ENCODE measurements at regions not wholly inside any gene's neighbourhood (a gene's known extent, or its start where the extent isn't known, plus 50 kb on each side); places are given as distances from the start of the nearest gene placed in this dataset.
"Not testable (repeated sequence)": the region's sequence is repeated elsewhere in the genome, so short reads cannot be mapped to it uniquely, and the experiment has no call there.

GRCh38 chrX:25737540-25737939 lies 400.6 kb upstream of the MAGEB18 start:
- TF ChIP-seq TARDBP (IDR thresholded peaks at IDR 0.05) (no peak), SUZ12 (IDR thresholded peaks at IDR 0.05) (no peak), CTBP1 (IDR thresholded peaks at IDR 0.05; ENCODE audit: borderline replicate concordance) (no peak), ELF4 (IDR thresholded peaks at IDR 0.05) (no peak), HDGF (IDR thresholded peaks at IDR 0.05; ENCODE audit: borderline replicate concordance) (no peak), FOXK2 (IDR thresholded peaks at IDR 0.05) (no peak), FOXM1 (IDR thresholded peaks at IDR 0.05; ENCODE audit: borderline replicate concordance) (no peak), ZNF384 (IDR thresholded peaks at IDR 0.05) (no peak), NFRKB (IDR thresholded peaks at IDR 0.05) (no peak), FOXA1 (IDR thresholded peaks at IDR 0.05) (no peak), L3MBTL2 (conservative IDR thresholded peaks at IDR 0.05) (no peak), SP1 (IDR thresholded peaks at IDR 0.05) (no peak), PKNOX1 (IDR thresholded peaks at IDR 0.05) (no peak), BHLHE40 (IDR thresholded peaks at IDR 0.05; ENCODE audit: borderline replicate concordance) (no peak), ARNT (IDR thresholded peaks at IDR 0.05) (no peak), LEF1 (IDR thresholded peaks at IDR 0.05; ENCODE audit: borderline replicate concordance) (no peak)
- ChIA-PET CTCF (no interaction called here), POLR2A (no interaction called here)
- DNase-seq (ENCODE audit: extremely low spot score), result no peak

GRCh38 chrX:25742334-25742733 lies 395.8 kb upstream of the MAGEB18 start:
- CTCF ChIA-PET, result no interaction called here
- POLR2A ChIA-PET, result no interaction called here
- no peak for TF ChIP-seq ELF4 (IDR thresholded peaks at IDR 0.05)
- no peak for TF ChIP-seq L3MBTL2 (conservative IDR thresholded peaks at IDR 0.05)
- TF ChIP-seq FOXM1 (IDR thresholded peaks at IDR 0.05; ENCODE audit: borderline replicate concordance), result no peak
- TF ChIP-seq LEF1 (IDR thresholded peaks at IDR 0.05; ENCODE audit: borderline replicate concordance), result no peak
- TF ChIP-seq CTBP1 (IDR thresholded peaks at IDR 0.05; ENCODE audit: borderline replicate concordance), result no peak
- no peak for TF ChIP-seq HDGF (IDR thresholded peaks at IDR 0.05; ENCODE audit: borderline replicate concordance)
- TF ChIP-seq SP1 (IDR thresholded peaks at IDR 0.05), result no peak
- TF ChIP-seq ARNT (IDR thresholded peaks at IDR 0.05), result no peak
- TF ChIP-seq FOXA1 (IDR thresholded peaks at IDR 0.05), result no peak
- TF ChIP-seq FOXK2 (IDR thresholded peaks at IDR 0.05), result no peak
- TF ChIP-seq TARDBP (IDR thresholded peaks at IDR 0.05), result no peak
- DNase-seq (ENCODE audit: extremely low spot score), result no peak

GRCh38 chrX:25754399-25754798 lies 383.7 kb upstream of the MAGEB18 start:
- TF ChIP-seq FOXA1 (IDR thresholded peaks at IDR 0.05), result no peak
- TF ChIP-seq SUZ12 (IDR thresholded peaks at IDR 0.05), result no peak
- no peak for TF ChIP-seq ZNF384 (IDR thresholded peaks at IDR 0.05)
- TF ChIP-seq PKNOX1 (IDR thresholded peaks at IDR 0.05), result no peak
- no peak for TF ChIP-seq TARDBP (IDR thresholded peaks at IDR 0.05)
- no peak for TF ChIP-seq LEF1 (IDR thresholded peaks at IDR 0.05; ENCODE audit: borderline replicate concordance)
- no peak for TF ChIP-seq NFRKB (IDR thresholded peaks at IDR 0.05)
- TF ChIP-seq FOXM1 (IDR thresholded peaks at IDR 0.05; ENCODE audit: borderline replicate concordance), result no peak
- TF ChIP-seq ELF4 (IDR thresholded peaks at IDR 0.05), result no peak
- TF ChIP-seq SP1 (IDR thresholded peaks at IDR 0.05), result no peak
- ChIA-PET CTCF (interaction anchor here (0.6 kb wide), 1 partner anchor 1727 kb away, joined by 5 read pairs; no protein-coding TSS in a partner anchor), POLR2A (no interaction called here)
- DNase-seq (ENCODE audit: extremely low spot score), result no peak

GRCh38 chrX:25755194-25755593 lies 382.9 kb upstream of the MAGEB18 start:
- POLR2A ChIA-PET, result no interaction called here
- CTCF ChIA-PET, result interaction anchor here (0.6 kb wide), 1 partner anchor 1726 kb away, joined by 5 read pairs; no protein-coding TSS in a partner anchor

GRCh38 chrX:25762656-25763055 lies 375.5 kb upstream of the MAGEB18 start:
- ChIA-PET CTCF (no interaction called here), POLR2A (no interaction called here)
- TF ChIP-seq CTBP1 (IDR thresholded peaks at IDR 0.05; ENCODE audit: borderline replicate concordance) (no peak), LEF1 (IDR thresholded peaks at IDR 0.05; ENCODE audit: borderline replicate concordance) (no peak), PKNOX1 (IDR thresholded peaks at IDR 0.05) (no peak)
- no peak for DNase-seq (ENCODE audit: extremely low spot score)

More at GRCh38 chrX:25755194-25755593, 382.9 kb upstream of the MAGEB18 start:
- no peak for DNase-seq (ENCODE audit: extremely low spot score)
- TF ChIP-seq SUZ12 (IDR thresholded peaks at IDR 0.05), result no peak
- TF ChIP-seq ZNF384 (IDR thresholded peaks at IDR 0.05), result no peak
- no peak for TF ChIP-seq FOXK2 (IDR thresholded peaks at IDR 0.05)
- TF ChIP-seq TARDBP (IDR thresholded peaks at IDR 0.05), result no peak
- TF ChIP-seq ELF4 (IDR thresholded peaks at IDR 0.05), result no peak
- no peak for TF ChIP-seq PKNOX1 (IDR thresholded peaks at IDR 0.05)
- TF ChIP-seq FOXM1 (IDR thresholded peaks at IDR 0.05; ENCODE audit: borderline replicate concordance), result no peak
- TF ChIP-seq CTBP1 (IDR thresholded peaks at IDR 0.05; ENCODE audit: borderline replicate concordance), result no peak
- TF ChIP-seq FOXA1 (IDR thresholded peaks at IDR 0.05), result no peak
- no peak for TF ChIP-seq SP1 (IDR thresholded peaks at IDR 0.05)
- no peak for TF ChIP-seq LEF1 (IDR thresholded peaks at IDR 0.05; ENCODE audit: borderline replicate concordance)
- no peak for TF ChIP-seq L3MBTL2 (conservative IDR thresholded peaks at IDR 0.05)
- no peak for TF ChIP-seq HDGF (IDR thresholded peaks at IDR 0.05; ENCODE audit: borderline replicate concordance)
- no peak for TF ChIP-seq NFRKB (IDR thresholded peaks at IDR 0.05)
- no peak for TF ChIP-seq ARNT (IDR thresholded peaks at IDR 0.05)
- no peak for TF ChIP-seq BHLHE40 (IDR thresholded peaks at IDR 0.05; ENCODE audit: borderline replicate concordance)

- POLR2A ChIA-PET; DNase-seq (ENCODE audit: extremely low spot score): not testable (repeated sequence)
These were observed 366.3 kb upstream of the MAGEB18 start for GRCh38 chrX:25771853-25772252.

GRCh38 chrX:25797796-25798195 lies 340.3 kb upstream of the MAGEB18 start:
- DNase-seq (ENCODE audit: extremely low spot score); POLR2A ChIA-PET; CTCF ChIA-PET: not testable (repeated sequence)

More at GRCh38 chrX:25771853-25772252, 366.3 kb upstream of the MAGEB18 start:
- CTCF ChIA-PET, result not testable (repeated sequence)

Measured in HEK293T (cell line).